GM19438 (cell line): ENCODE measurements at regions not wholly inside any gene's neighbourhood (a gene's known extent, or its start where the extent isn't known, plus 50 kb on each side); places are given as distances from the start of the nearest gene placed in this dataset.
"Not testable (repeated sequence)": the region's sequence is repeated elsewhere in the genome, so short reads cannot be mapped to it uniquely, and the experiment has no call there.

Experiments
- ATAC-seq: cut with Tn5 transposase; IDR thresholded peaks from one replicate; pipeline ENCODE4 v1.9.1; 2021; ENCODE audit warnings: low read depth; ENCODE audit not compliant: unreplicated experiment

DNA sequence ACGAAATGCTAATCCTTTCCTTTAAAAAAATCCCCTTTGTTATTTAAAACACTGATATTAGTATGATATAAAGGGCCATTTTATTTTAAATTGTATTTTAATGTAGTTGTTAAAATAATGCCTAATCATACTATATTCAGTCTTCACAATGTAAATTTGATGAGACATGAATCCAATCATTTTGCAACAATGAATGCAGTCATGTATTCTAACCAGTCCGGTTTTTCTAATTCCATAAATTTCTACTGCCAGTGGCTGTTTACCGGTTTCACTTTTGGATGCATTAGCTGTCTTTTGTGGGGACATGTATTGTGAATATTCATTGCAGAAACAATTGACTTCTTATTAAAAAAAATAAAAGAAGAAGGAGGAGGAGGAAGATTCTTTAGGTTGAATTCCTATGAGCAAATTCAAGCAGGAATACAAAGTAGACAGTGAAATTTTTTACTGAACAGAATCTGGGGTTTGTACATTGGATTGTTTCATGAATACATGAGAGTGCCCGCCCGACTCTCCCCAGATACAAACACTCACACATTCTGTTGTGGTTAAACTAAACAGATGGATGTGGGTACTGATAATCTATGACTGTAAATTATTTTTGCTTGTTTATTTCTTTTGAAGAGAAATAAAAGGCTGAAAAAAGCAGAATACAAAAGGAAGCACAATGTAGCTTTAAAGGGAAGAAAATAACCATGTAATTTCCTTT is 624.8 kb upstream of the PTBP2 start:
- no peak for ATAC-seq

DNA sequence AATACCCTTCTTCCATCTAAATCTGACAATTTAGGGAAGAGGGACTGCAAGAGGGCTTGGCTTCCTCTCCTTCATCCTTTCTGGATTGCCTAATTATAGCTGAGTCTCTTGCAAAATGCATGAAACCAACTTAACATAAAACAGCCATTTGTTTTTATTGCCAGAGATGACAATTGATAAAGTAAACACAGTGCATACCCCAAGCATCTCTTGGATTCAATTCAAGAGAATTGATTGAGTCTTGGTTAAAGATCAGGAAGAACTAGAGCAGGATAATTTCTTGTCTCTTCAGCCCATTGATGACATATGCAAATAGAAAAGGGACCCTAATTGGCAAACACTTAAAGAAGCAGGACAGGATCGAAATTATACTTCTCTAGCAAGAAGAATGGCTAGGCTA is 617.1 kb upstream of the PTBP2 start:
- no peak for ATAC-seq

DNA sequence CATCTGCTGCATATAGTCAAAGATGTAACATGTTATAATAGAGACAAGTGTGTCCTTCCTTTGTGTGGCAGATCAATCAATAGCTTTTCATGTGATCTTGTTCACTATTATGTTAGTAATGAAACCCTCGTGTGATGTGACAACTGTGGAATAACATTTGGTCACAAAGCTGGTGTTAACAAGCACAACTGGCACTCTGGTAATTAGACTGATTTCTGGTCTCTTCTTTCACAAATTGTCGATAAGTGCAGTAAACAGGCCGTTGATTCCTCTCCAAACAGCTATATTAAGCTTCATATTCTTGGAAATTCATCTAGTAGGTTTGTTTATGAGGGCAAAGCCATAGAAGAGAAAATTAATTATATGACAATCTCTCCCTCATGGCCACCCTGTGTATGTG is 616.7 kb upstream of the PTBP2 start:
- no peak for ATAC-seq

DNA sequence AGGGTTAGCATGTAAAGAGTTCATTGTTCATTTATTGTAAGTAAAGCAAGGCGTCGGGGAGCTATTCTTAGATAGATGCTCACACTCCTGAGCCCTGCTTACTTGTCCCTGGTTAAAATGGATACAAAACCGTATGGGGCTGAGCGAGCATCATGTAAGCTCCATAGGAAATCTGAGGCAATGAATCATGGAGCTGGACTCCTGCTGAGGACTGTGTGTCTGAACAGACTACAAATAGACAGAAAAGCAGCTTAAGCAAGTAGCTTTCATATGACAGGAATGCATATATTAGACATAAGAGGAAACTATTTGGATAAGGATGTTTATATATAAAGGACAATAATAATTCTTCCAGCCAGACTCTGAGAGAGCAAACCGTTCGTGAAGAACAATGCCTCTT is 604.9 kb upstream of the PTBP2 start:
- ATAC-seq: no peak

DNA sequence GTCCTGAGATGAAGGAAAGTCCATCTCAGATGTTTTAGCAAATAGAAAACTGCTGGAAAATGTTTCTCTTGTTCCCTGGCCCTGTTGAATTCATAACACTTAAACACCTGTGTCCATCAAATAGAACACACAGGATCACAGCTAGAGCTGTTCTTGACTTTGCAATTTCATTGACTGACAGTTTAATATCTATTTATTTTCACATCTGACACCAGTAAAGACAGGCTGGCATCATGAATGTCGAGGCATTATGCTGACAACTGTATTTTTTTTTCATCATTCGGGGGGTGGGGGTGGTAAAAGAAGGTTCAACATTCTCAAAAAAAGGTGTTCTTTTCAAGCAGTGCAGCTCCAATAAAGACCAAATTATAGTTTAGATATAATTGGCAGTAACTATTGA is 591.2 kb upstream of the PTBP2 start:
- ATAC-seq: no peak

DNA sequence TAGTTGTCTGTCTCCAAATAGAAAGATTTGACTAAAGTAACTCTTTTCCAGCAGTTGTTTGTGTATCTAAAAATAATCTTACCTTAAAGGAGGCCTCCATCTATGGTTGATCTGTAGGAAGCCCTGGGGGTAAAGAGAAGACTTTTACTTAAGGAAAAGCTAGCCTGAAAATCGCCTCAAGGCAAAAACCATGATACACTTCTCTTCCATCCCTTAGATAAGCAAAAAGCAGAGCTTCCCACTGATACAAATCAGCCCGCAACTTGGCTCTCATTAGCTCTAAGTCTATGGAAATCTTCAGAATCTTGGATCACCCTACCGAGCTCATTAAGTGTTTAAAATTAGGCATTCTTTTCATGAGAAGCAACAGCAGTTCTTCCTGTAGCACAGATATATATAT is 576.9 kb upstream of the PTBP2 start:
- ATAC-seq: no peak

DNA sequence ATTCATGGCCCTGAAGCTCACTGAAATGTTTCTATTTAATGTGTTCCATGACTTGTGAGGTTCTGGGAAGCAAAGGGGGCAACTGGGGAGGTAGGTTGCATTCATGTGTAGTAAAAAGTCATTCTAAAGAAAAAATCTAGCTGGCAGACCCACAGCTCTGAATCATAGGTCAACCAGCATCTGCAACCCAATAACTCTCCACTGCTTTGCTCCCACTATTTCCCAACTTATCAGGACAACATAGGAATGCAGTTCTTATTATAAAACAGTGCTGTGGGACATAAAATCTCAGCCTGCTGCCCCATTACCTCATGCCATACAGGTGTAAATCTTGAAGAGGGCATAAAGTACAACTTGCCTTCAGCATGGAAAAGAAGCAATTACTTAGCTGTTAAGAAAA is 576.1 kb upstream of the PTBP2 start:
- ATAC-seq: no peak

DNA sequence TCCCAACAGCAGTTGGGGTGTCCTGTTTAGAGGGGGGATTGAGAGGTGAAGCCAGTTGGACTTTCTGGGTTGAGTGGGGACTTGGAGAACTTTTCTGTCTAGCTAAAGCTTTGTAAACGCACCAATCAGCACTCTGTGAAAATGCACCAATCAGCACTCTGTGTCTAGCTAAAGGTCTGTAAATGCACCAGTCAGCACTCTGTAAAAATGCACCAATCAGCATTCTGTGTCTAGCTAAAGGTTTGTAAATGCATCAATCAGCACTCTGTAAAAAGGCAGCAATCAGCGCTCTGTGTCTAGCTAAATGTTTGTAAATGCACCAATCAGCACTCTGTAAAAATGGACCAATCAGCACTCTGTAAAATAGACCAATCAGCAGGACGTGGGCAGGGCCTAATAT is 568.6 kb upstream of the PTBP2 start:
- not testable (repeated sequence) for ATAC-seq

DNA sequence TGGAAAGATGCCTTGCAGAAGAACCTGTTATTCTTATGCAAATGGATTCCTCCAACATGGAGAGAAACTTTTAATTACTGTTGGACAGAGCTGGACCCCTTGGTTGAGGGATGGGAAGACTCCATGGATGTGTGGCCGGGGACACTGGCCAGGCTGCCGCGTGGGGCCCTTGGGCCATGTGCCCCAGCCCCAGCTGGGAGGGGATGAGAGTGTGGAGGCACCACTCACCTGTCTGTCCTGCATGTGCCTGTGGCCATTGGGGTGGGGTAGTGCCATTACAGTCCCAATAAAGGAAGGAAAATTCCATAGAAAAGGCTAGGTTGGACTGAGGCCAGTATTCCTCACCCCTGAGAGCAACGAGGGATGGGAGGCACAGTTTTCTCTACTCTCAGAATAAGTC is 564.5 kb upstream of the PTBP2 start:
- ATAC-seq: no peak

DNA sequence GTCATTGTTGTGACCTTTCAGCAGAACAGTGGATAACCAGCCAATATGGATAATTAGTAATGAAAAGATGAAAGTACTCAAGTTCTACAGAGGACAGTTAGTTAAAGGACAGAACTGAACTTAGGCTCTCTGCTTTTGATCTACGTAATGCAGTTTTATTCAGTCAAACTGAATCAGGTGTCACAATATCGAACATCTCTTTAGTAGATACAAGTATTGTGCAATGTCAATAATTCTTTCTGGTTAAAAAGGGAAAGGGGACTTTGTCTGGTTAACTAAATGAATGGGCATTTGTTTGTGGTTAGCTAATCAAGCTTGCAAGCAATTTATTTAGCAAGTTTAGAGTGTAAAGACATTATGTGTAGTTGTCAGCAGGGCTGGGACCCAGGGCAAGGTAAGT is 562.2 kb upstream of the PTBP2 start:
- no peak for ATAC-seq

DNA sequence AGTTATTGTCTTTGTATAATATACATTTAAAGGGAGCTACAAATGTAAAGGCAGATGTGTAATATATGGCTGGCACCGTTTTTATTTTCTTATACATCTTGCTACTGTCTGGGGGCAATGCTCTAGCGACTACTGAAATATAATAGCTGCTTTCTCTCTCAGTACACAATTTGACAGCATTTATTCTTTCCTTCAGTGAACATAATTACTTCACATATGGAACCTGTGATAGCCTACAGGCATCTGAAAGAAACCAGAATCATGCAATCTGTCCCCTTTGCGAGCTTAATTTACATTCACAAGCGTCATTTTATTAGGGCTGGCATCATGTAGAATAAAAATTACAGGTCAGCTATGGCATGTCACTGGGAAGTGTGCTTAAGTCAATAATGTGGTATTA is 557.5 kb upstream of the PTBP2 start:
- ATAC-seq: no peak

DNA sequence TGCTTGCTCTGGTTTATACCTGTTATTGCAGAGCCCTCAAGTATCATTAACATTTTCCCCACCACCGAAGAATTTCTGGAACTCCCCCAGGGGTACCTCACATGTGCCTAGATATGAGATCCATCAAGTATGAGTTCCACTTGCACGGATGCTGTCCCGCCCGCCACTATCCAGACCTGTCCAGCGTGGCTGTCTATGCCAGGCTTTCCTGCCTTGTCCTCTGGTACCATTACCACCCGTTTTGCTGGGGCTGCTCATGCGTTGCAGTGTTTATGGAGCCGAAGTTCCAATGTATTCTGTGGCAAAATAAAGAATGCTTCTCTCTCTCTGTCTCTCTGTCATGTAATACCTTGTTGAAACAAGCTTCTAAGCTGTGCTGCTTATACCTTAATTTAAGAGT is 543.5 kb upstream of the PTBP2 start:
- no peak for ATAC-seq

DNA sequence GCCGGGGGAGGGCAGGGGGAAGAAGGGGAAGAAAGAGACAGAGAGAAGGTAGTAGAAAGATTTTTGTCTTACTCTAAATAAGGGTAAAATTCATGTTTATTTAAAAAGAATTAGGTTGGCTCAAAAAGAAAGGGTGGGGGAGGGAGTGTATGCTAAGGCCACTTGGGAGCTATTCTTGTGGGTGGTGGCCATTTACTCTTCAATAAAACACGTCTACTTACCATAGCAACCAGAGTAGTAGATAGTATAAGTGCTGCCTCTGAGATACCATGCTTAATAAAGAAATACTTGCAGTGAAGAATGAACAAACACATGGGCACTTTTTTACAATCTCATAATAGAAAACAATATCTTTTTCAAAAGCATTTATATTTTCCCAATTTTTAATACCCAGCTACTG is 538.1 kb upstream of the PTBP2 start:
- ATAC-seq: no peak

DNA sequence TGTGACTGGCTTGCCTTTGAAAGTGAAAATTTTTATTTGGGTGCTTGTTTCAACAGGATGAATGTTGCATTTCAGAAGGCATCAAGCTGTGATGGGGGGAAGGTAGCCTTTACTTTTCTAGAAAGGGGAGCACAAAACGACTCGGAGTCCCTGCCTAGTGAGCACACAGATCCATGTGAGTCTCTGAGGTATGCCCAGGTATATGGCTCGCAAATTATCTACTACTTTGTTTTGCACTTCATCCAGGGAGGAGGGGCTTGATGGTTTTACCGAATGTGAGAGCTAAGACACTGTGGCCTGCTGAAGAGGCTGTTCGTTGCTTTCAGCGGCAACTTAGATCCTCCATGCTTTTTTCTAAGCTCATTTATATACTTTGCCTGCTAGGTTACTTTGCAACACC is 537.7 kb upstream of the PTBP2 start:
- no peak for ATAC-seq

DNA sequence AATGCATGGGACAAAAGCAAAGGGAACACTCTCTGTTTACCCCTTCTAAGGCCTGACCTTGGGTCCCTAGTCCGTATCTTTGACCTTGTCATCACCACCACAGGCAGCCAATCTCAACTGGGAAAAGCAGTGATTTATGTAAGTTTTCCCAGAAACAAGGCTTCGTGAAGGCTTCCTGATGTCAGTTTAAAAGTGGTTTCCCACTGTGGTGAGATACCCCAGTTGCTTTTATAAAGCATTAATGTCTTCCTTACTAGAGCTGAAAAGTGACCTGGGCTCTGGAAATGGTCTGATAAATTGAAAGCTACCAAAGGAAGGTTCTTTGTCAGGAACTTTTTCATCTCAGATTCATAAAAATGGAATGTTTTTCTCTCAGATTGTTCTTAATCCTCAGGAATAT is 536.4 kb upstream of the PTBP2 start:
- no peak for ATAC-seq

DNA sequence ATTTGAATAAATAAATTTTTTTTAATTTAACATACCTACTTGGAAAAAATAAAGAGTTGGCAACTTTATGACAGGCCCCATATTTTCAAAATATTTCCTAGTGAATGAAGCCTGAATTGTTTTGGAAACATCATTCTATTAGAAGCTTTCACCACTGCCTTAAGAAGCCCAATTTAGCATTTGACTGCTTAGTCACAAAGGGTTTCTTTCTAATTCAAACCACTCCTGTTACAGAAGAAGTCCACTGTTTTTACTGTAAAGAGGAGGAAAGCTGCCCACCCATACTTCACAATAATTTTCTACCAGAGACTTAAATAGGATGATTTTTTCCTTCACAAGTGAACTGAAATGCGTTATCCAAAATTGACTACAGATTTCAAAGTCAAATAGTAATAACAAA is 534.6 kb upstream of the PTBP2 start:
- no peak for ATAC-seq

DNA sequence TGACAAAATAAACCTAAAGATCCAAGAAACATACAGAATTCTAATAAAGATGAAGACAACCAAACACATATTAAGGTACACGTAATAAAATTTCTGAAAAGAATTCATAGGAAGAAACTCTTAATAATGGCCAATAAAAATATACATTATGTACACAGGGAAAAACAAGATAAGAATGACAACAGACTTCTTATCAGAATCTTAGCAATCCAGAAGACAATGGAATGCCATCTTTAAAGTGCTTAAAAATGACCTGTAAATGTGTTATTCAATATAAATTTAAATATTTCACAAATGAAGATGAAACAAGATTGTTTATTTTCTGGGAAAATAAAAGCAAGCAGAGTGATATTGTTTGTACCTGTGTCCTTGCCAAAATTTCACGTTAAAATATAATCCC is 530.4 kb upstream of the PTBP2 start:
- no peak for ATAC-seq

DNA sequence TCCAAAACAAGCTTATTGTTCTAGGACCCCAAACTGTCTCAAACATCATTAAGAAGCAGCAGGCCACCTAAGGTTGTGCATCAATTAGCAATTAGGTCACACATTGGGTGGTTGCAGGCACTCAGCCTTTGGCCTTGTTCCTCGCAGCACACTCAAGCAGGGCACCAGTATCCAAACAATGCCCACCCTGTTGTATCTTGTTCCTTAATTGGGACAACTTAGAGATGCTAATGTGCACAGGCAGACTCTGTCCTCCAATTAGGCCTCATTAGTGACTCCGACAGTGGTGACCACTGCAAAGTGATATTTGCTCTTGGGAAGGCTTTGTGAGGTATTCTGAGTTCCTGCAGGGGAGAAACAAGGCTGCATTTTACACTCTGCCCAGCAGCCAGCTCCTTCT is 515.1 kb upstream of the PTBP2 start:
- no peak for ATAC-seq

DNA sequence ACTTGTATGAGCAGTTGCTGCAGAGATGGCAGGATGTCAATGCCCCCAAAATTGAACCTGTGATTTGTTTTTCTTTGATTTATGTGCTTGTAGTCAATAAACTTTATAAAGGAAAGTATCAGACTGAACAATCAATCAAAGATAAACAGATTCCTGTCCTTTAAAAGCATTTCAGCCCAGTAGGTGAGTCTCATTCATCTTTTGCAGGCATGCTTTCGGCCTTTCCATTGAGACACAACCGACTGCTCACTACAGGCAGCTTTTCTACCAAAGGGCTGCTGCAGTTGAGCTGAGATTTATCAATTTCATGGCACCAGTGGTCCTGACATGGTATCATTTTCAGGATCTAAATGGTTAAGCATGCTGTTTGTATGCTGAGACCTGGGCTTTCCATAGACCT is 513.6 kb upstream of the PTBP2 start:
- no peak for ATAC-seq

DNA sequence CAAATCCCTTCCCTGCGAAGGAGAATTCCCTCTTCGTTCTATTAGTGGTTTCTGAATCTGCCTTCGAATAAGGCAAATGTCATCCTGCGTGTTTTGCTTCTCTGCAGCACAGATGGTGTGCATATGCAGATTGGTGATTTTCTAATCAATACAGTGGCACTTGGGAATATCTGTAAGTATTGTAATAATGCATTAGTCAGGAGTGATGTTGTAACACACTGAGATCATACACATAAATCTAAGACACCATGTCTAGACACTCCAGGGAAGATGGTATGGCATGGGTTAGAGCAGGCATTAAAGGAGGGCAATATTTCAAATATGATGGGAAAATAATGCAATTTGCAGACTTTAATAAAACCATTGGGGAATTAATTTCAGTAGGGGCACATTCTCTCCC is 513.2 kb upstream of the PTBP2 start:
- ATAC-seq: no peak

DNA sequence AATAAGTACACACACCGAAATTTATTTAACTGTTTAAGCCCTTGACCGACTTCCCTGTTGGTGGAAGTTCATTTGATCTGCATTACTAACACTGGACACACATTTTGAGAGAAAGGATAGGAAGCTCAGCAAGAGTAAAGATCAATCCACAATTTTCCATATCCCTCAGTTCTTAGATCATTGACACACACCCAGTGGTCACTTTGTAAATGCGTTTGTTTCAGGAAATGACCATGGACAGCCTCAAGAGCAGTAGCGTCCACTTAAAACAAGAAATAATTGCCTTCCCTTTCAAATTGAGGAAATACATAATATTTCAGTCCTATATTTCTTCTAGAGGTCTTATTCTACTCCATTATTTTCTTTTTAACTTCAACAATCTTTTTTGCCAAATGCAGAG is 511.5 kb upstream of the PTBP2 start:
- ATAC-seq: no peak

DNA sequence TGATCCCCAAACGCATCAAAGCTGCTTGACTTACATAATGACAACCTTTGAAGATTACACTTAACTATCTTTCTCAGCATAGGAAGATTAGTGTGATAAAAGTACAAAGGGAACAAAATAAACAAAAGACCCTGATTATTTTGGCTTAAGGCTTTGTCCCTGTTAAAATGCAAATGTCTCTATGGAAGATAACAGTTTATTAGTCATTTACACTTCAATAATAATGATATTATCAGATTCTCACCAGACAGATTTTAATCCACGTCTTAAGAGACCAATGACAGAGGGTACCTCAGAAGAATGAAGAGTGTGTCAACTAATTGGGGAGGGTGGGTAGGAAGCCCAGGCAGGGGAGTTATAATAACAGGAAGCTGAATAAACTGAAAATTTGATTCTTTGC is 510.4 kb upstream of the PTBP2 start:
- no peak for ATAC-seq

DNA sequence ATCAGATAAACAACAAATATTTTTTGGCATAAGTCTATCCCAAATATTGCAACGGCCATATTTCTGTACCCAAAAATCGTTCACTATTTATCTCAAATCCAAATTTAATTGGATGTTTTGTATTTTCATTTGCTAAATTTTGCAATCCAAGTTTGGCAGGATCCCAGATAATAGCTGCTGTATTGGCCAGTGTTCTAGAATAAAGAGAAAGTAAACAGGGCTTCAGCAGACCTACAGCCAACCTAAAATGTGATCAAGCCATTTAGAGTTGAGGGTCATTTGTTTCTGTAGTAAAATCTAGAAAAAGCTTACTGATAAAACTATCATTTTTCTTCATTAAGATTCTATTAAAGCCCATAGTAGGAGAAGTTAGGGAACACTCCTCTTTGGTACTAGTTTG is 506.6 kb upstream of the PTBP2 start:
- no peak for ATAC-seq
